Heart right ventricle (tissue), 16 donors: ENCODE measurements at regions not wholly inside any gene's neighbourhood (a gene's known extent, or its start where the extent isn't known, plus 50 kb on each side); places are given as distances from the start of the nearest gene placed in this dataset.
"Not testable (repeated sequence)": the region's sequence is repeated elsewhere in the genome, so short reads cannot be mapped to it uniquely, and the experiment has no call there.

Experiments used
- ATAC-seq, 8 donors: fragments of 200-7000 bp; cut with Tn5 transposase; one replicate each; pipeline ENCODE4 v1.9.1; 2020; ENCODE audit warnings: mild to moderate bottlenecking in 8 of 8, moderate library complexity in 8 of 8, moderate number of reproducible peaks in 1 of 8
- DNase-seq, 2 donors: peaks; one replicate each; pipeline ENCODE4 v3.0.0-alpha.2; 2020
- H3K27ac ChIP-seq, 10 donors: fragments of 200-600 bp; sonication (generic) in 2 of 10; one replicate each; pipeline versions ENCODE4 v1.5.0 to v1.8.0; 2020 to 2022; ENCODE audit warnings: mild to moderate bottlenecking in 3 of 10
- H3K27me3 ChIP-seq, 7 donors: fragments of 200-600 bp; one replicate each; pipeline ENCODE4 v1.8.0; 2021 to 2022; ENCODE audit warnings: mild to moderate bottlenecking in 2 of 7
- H3K36me3 ChIP-seq, 9 donors: fragments of 200-600 bp; sonication (generic) in 1 of 9; one replicate each; pipeline versions ENCODE4 v1.5.0 to v1.8.0; 2020 to 2022; ENCODE audit warnings: mild to moderate bottlenecking in 2 of 9
- H3K4me1 ChIP-seq, 9 donors: fragments of 200-600 bp; sonication (generic) in 1 of 9; one replicate each; pipeline versions ENCODE4 v1.5.0 to v1.8.0; 2020 to 2022; ENCODE audit warnings: mild to moderate bottlenecking in 4 of 9
- H3K4me3 ChIP-seq, 10 donors: fragments of 200-600 bp; sonication (generic) in 2 of 10; one replicate each; pipeline versions ENCODE4 v1.5.0 to v1.8.0; 2020 to 2022; ENCODE audit warnings: mild to moderate bottlenecking in 7 of 10, moderate library complexity in 2 of 10
- H3K9me3 ChIP-seq, 11 donors: fragments of 200-600 bp in 10 of 11; sonication (generic) in 2 of 11; one replicate each; pipeline versions ENCODE4 v1.5.0 to v1.8.0; 2013 to 2022; ENCODE audit warnings: mild to moderate bottlenecking in 2 of 11, control low read depth in 1 of 11, moderate library complexity in 1 of 11
- WGBS, 2 donors: extraction: QIAGEN DNeasy Blood & Tissue Kit; methylation state at CpG; one replicate each; pipeline ENCODE4 v1.1.7; 2013; ENCODE audit warnings: inconsistent platforms in 1 of 2; 5-methylcytosine and 5-hydroxymethylcytosine counted together
- intact Hi-C, 10 donors: fragments of 100-400 bp; cut with DNase I; formaldehyde crosslinking; loops; one replicate each; pipeline versions ENCODE4 v1.11.1 to v1.14.2; 2022
- TF ChIP-seq, protein P1 (sequence below), 9 donors: fragments of 200-600 bp; sonication (generic) in 2 of 9; IDR thresholded peaks; one replicate each; pipeline versions ENCODE4 v1.5.0 to v1.8.0; 2021 to 2022; ENCODE audit warnings: antibody characterized with exemption in 9 of 9, mild to moderate bottlenecking in 5 of 9, moderate library complexity in 1 of 9
- donor health status: Arrhythmogenic right ventricular cardiomyopathy.
- donor health status: ischemic (EF 13 %, LVEDD 7.1; RV severe dilation, severe dysfunction).
- donor health status: healthy with polysubstance abuse.
- donor health status: DM: no; HTN: yes; CAD: no.
- donor health status: DM: no; HTN: no; CAD: no.
- donor health status: ischemic (EF 25% LVEDD 6.9; RV normal size, moderate dysfunction).
- donor health status: ischemic (EF 25% LVEDD 5.7; RV mildly dilated, moderate dysfunction).
- donor health status: healthy.
- donor health status: DM: yes; HTN: yes; CAD: no.
- donor health status: Ischemic cardiomyopathy.
- donor health status: ischemic (EF 35%, LVEDD 5.7; RV mildly dilated, moderate dysfunction).
- donor health status: nonischemic (EF 11% LVEDD 7.7; RV severe dilation, severe dysfunction).
- donor health status: DM: yes; HTN: yes; CAD: no.
- donor health status: PGD.
- donor health status: ischemic (EF 29% LVEDD 5.4; RV normal size, mild dysfunction).
- donor health status: nonischemic (EF 23%, LVEDD 6.1; RV moderate dilation, normal function).

DNA sequence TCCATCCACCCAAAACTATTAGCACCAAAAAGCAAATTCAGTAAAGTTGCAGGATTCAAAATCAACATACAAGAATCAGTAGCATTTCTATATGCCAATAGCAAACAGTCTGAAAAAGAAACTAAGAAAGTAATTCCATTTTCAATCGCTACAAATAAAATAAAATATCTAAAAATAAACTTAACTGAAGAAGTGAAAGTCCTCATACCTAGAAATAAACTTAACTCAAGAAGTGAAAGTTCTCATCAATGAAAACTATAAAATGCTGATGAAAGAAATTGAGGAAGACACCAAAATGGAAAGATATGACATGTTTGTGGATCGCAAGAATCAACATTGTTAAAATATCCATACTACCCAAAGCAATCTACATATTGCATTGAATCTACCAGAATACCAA lies 103.0 kb upstream of the ARID1B start:
- no peak for DNase-seq

DNA sequence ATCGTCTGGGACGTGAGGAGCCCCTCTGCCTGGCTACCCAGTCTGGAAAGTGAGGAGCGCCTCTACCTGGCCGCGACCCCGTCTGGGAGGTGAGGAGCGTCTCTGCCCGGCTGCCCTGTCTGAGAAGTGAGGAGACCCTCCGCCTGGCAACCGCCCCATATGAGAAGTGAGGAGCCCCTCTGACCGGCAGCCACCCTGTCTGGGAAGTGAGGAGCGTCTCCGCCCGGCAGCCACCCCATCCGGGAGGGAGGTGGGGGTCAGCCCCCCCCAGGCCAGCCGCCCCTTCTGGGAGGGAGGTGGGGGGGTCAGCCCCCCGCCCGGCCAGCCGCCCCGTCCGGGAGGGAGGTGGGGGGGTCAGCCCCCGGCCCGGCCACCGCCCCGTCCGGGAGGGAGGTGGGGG lies 107.1 kb upstream of the ARID1B start:
- ATAC-seq, H3K27ac ChIP-seq, intact Hi-C loops, DNase-seq, H3K4me3 ChIP-seq, H3K27me3 ChIP-seq, H3K36me3 ChIP-seq, H3K4me1 ChIP-seq: not testable (repeated sequence)
- WGBS, 2 donors, result 93 to 95% methylated on average over 20 to 26 of the region's 26 CpGs
- H3K9me3 ChIP-seq, result peaks cover 0 to 21% (median 10%) of the 10 kb centered on the region in 11 donors

More for the DNA sequence above, 103.0 kb upstream of the ARID1B start:
- H3K36me3 ChIP-seq, result no peaks in the 10 kb centered on the region
- H3K27ac ChIP-seq, result no peak overlapping the region
- peaks cover 0 to 30% (median 10%) of the 10 kb centered on the region in 11 donors for H3K9me3 ChIP-seq
- WGBS, 2 donors, result 94 to 95% methylated on average over 2 of the region's 2 CpGs
- no peaks in the 10 kb centered on the region for H3K4me1 ChIP-seq
- no peak for ATAC-seq
- TF ChIP-seq, protein P1, sequence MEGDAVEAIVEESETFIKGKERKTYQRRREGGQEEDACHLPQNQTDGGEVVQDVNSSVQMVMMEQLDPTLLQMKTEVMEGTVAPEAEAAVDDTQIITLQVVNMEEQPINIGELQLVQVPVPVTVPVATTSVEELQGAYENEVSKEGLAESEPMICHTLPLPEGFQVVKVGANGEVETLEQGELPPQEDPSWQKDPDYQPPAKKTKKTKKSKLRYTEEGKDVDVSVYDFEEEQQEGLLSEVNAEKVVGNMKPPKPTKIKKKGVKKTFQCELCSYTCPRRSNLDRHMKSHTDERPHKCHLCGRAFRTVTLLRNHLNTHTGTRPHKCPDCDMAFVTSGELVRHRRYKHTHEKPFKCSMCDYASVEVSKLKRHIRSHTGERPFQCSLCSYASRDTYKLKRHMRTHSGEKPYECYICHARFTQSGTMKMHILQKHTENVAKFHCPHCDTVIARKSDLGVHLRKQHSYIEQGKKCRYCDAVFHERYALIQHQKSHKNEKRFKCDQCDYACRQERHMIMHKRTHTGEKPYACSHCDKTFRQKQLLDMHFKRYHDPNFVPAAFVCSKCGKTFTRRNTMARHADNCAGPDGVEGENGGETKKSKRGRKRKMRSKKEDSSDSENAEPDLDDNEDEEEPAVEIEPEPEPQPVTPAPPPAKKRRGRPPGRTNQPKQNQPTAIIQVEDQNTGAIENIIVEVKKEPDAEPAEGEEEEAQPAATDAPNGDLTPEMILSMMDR (IDR thresholded peaks at IDR 0.05), result no peak
- no peak overlapping the region for H3K4me3 ChIP-seq
- intact Hi-C loops, result no loop called here
- no peaks in the 10 kb centered on the region for H3K27me3 ChIP-seq

DNA sequence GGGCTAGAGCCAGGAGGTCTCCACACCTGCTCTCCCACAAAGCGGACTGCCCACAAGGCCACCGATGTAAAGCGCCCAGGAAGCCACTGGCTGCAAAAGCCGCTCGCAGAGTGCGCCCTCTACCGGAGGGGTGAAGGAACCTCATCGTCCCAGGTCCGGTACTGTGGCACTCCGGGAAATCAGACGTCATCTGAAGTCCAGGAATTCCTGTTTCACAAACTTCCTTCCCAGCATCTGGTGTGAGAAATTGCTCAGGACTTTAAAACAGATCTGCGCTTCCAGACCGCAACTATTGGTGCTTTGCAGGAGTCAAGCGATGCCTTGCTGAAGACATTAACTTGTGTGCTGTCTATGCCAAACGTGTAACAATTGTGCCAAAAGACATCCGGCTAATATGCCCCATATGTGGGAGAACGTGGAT lies 115.1 kb upstream of the ARID1B start:
- WGBS, 2 donors, result 38 to 69% methylated on average over 17 of the region's 17 CpGs
- TF ChIP-seq, protein P1 (IDR thresholded peaks at IDR 0.05), result peak in 8 of 9 donors; percentile 13 to 54 (median 48)
- Histone ChIP-seq H3K4me3 (no peak overlapping the region), H3K27me3 (no peaks in the 10 kb centered on the region), H3K27ac (no peak overlapping the region), H3K9me3 (no peaks in the 10 kb centered on the region), H3K36me3 (no peaks in the 10 kb centered on the region), H3K4me1 (peaks cover 5 to 25% (median 20%) of the 10 kb centered on the region in 9 donors)
- intact Hi-C loops, result no loop called here
- DNase-seq, result no peak
- ATAC-seq, result peak in 2 of 8 donors; percentile 48 to 52

DNA sequence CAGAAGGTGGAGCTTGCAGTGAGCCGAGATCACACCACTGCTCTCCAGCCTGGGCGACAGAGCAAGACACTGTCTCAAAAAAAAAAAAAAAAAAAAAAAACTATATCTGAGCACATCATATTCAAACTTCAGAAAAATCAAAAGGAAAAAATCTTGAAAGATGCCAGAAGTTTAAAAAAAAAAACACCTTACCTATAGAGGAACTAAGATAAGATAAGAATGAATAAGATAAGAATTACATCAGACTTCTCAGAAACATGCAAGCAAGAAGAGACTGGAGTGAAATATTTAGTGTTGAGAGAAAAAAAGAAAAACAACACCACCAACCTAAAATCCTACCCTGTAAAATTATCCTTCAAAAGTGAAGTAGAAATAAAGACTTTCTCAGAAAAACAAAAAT lies 116.8 kb upstream of the ARID1B start:
- peaks cover 5 to 26% (median 20%) of the 10 kb centered on the region in 9 donors for H3K4me1 ChIP-seq
- DNase-seq, result no peak
- H3K4me3 ChIP-seq, result no peak overlapping the region
- 86 to 100% methylated on average over 2 of the region's 2 CpGs for WGBS, 2 donors
- no peaks in the 10 kb centered on the region for H3K36me3 ChIP-seq
- TF ChIP-seq, protein P1 (IDR thresholded peaks at IDR 0.05), result no peak
- H3K27ac ChIP-seq, result no peak overlapping the region
- H3K27me3 ChIP-seq, result no peaks in the 10 kb centered on the region
- intact Hi-C loops, result no loop called here
- no peak for ATAC-seq
- H3K9me3 ChIP-seq, result no peaks in the 10 kb centered on the region

DNA sequence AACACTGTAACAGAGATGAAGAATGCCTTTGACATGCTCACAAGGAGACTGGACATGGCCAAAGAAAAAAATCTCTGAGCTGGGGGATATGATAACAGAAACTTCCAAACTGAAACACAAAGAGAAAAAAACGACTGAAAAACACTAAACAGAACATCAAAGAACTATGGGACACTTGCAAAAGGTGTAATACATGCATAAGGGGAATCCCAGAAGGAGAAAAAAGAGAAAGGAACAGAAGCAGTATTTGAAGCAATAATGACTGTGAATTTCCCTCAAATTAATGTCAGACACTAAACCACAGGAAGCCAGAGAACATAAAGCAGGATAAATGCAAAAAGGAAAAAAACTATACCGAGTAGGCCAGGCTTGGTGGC lies 117.4 kb upstream of the ARID1B start:
- WGBS, 2 donors, result 72 to 79% methylated on average over 2 of the region's 2 CpGs
- ATAC-seq (no peak), DNase-seq (no peak)
- H3K27ac ChIP-seq, result no peak overlapping the region
- intact Hi-C loops, result no loop called here
- TF ChIP-seq, protein P1 (IDR thresholded peaks at IDR 0.05), result no peak
- H3K9me3 ChIP-seq, result no peaks in the 10 kb centered on the region
- no peaks in the 10 kb centered on the region for H3K36me3 ChIP-seq
- H3K4me3 ChIP-seq, result no peak overlapping the region
- no peaks in the 10 kb centered on the region for H3K27me3 ChIP-seq
- H3K4me1 ChIP-seq, result peaks cover 5 to 26% (median 20%) of the 10 kb centered on the region in 9 donors
